HG03520 (cell line): ENCODE measurements at regions not wholly inside any gene's neighbourhood (a gene's known extent, or its start where the extent isn't known, plus 50 kb on each side); places are given as distances from the start of the nearest gene placed in this dataset.
A peak's percentile ranks its signal among the peaks of the same experiment; 100 is the strongest.

Source experiments
- ATAC-seq: cut with Tn5 transposase; IDR thresholded peaks from one replicate; pipeline ENCODE4 v1.9.1; 2021; ENCODE audit warnings: mild to moderate bottlenecking, moderate library complexity; ENCODE audit not compliant: unreplicated experiment

DNA sequence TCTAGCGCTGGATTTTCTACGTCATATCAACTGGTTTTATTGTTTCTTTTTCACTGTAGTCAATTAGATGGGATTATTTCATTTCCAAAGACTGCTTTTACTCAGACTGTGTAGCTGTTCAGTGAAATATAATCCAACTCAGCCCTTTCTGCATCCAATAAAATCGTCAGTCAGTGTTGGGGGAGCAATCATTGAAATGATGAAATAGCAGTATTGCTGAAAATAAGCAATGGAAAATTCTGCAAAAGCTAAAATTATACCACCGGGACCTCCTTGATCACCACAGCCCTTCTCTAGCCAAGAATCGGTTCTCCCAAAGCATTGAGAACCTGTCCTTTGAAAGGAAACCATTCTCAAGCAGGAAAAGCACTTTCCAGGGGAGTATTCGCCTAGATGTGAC is 243.1 kb upstream of the TENM3 start:
- no peak for ATAC-seq

DNA sequence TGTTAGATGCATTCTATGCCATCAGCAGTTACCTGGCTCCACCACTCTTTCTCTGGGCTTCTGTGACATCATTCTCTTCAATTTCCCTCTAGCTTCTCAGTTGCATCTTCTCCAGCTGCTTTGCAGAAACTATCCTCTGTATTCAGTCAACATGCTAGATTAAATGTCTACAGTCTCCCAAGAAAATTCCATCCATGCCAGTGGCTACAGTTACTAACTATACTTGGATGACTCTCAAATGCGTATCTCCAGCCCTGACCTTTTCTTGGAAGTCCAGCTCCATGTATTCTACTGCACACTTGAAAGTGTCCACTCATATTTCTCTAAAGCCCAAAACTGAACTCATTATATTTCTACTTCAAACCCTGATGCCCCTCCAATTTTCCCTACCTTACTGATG is 232.3 kb upstream of the TENM3 start:
- ATAC-seq = no peak

DNA sequence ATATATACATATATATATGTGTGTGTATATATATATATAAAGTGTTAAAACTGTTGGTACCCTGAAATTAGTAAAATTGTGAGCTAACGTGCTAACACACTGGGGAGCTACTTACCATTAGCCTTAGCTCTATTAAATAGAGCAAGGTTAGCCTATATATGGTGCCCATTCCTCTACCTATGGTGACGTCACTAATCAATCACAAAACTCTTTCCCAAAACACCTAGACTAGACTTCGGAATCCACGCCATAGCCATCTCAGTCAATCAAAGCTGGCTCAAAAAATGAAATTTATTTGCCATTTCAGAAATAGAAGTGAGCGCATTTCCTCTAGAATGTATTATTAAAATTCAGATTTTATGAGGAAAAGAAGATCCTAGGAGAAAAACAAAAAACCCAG is 229.0 kb upstream of the TENM3 start:
- no peak for ATAC-seq

DNA sequence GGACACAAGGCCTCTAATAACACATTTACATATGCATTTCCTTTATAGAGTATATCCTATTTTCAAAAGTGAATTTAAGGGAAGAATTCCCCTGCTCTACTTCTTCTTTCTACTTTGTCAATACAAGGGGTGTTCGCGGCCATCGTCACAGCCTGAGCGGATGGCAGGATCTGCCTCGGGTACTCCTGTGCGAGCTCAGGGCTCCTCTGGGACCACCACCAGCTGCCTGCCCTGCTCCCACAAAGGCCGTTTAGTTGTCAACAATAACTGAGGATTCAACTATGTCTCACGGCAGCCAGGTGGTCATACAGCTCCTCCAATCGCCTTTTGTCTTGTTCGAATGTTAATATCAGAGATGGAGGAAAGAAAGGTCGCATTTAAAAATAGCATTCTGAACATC is 228.2 kb upstream of the TENM3 start:
- no peak for ATAC-seq

DNA sequence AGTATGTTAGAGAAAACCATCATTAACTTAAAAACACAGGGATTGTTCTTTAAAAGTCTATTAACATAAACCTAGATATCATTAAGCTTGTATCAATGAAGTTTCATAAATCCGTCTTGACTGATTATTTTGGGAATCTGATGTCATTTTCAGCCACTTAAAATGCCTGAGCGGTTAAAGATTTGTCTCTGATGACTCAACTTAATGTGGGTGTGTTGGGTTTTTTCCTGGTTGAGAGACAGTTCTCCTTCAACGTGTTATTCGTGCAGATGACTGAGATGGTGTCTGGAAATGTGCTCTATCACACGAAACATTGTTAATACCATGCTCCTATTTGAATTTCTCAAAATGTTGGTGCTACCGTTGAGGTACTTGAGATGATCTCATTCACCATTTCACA is 227.3 kb upstream of the TENM3 start:
- ATAC-seq = no peak

DNA sequence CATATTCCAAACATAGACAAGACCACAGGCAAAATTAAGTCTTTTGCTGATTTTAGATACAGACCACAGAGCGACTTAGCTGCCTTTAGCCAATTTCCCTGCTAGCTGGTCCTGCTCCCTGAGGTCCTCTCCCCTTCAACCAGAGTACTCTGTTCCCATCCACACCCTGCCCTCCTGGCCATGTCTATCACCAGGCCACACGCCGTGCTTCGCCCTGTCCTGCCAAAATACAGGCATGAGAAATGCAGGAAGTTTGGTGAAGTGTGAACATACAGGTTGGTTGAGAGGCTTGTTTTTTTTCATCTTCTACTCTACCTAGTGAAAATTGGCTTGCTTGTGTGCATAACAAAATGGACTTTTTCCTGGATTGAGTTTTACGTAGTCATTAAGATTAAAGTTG is 226.2 kb upstream of the TENM3 start:
- no peak for ATAC-seq

DNA sequence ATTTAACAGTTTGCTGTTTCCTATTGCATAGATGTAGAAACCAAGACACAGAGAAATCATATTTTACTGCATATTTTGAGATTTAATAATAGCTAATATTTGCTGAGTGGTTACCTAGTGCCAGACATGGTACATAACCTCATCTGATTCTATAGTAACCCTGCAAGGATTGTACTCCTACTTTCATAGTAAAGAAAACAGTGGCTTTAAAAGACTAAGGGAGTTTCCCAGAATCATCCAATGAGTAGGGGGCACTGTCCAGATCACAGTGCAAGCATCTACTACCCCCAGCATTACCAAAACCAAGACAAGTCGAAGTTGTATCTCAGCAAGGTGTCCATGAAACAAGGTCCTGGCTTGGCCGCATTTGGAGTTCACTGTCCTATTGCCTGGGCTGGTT is 224.5 kb upstream of the TENM3 start:
- ATAC-seq = peak; percentile 46

DNA sequence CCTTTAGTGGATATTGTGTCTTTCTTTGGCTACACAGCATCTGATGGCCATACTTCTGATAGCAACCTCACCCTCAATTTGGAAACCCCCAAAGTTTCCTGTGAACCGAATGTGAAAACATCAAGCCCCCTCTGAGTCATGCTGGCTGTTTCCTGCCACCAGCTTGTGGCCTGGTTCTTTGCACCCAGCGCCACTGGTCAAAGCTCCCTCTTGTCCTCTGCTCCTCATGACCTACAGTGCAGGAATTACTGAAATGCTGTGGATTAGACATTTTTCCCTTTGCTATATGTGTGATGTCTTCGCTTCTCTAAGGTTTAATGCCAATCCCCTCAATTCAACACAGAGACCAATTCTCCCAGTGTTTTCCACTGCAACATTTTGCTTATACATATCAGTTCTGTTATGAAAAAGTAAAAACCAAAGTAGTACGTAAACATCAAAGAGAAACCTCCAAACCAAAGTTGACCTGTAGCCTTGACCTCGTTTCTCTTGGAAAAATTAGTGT is 224.0 kb upstream of the TENM3 start:
- ATAC-seq = peak; percentile 73

DNA sequence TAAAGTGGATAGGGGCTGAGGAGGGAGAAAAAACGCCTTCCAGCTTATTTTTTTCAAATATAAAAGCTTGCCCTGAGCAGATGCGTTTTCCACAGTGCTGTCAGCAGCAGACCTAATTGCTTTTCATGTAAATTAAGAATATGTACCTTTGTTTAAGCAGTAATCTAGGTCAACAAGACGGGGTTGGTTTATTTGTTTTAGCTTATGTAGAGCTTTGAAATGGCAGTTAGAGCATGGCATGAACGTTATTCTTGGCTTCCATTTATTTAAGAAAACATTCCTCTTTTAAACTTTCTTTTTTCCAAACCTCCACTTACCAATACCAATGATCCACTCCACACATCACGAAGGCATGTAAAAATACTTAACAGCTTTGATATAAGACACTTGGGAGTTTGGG is 220.3 kb upstream of the TENM3 start:
- ATAC-seq = no peak

DNA sequence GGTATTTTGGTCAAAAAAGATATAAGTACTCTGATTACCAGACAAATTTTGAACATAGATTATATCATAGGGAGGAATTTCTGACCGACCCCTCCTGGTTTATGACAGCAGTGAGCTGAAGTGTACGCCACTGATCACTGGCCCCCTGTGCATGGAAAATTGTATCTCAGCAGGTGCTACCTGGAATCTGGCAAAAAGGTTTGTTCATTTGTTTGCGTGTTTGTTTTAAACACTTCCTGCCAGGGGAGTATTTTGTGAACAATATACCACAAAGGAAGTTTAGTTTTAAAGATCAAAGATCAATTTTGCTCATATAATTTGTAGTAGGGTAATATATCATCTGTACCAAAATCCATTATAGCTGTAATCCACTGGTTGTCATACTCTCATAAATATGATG is 219.7 kb upstream of the TENM3 start:
- ATAC-seq = no peak

DNA sequence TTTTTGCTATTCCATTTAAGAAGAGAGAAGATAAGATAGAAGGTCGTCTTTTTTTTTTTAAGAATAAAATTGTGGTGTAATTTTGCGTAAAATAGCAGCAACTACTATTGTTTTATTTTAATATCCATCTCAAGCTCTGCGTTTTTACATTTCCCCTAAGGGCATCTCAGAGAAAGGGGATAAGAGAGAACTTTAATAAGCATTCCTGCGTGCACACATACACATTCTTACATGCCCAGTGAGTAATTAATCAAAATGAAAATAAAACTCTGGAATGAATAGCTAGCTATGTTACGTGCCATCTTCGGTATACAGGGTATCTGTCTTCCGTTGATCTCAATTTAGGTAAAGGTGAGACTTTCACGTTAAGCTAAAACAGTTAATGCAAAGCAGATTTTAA is 200.3 kb upstream of the TENM3 start:
- ATAC-seq = no peak

DNA sequence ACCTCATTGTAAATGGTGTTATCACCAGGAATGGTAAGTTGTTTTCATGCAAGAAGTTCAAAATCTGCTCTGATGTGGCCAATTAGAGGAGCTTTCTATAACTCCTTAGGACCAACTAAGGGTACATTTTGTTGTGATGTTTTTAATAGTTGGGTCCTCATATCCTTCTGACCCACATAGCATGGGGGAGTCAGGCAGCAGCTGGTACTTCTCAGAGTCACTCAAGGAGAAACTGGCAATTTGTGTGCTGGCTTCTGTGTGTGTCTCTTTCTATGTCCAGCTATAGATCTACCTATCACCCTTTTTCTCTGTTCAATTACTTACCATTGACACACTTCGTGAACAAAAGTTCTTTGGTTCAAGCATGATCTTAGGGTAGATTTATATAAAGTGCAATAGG is 194.3 kb upstream of the TENM3 start:
- ATAC-seq = no peak

DNA sequence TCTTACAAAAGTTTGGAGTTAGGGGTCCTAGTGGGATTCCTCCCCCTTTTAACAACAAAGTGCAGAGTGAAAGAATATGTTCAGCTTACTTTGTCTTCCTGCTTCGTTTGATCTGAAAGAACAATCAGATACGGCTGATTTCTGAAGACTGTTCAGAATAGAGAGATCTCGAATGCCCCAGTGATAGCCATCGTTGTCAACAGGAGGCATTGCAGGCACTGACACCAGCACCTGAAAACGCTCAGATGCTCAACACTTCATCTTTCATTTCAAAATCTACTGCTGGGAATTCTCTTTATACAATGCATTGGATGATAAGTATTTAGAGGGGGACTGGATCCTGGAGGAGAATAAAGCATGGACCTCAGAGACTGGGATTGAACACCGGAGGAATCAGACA is 186.3 kb upstream of the TENM3 start:
- no peak for ATAC-seq

DNA sequence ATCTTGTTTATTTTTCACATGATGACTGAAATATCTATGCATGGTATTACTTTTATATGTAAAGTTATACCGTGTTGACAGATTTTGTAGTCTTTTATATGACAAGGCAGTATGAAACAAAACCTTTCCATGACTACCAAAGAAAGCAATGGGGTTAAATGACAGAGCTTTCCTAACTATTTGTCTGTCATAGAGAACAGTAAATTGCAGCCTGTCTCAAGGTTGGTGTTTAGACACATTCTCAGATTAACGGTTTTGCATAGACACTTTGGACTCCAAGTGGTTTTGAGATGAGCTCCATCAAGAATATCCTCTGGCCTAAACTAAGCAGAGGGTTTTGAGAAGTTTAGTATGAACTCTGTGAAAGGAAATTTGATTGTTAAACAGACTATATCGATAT is 180.7 kb upstream of the TENM3 start:
- no peak for ATAC-seq

DNA sequence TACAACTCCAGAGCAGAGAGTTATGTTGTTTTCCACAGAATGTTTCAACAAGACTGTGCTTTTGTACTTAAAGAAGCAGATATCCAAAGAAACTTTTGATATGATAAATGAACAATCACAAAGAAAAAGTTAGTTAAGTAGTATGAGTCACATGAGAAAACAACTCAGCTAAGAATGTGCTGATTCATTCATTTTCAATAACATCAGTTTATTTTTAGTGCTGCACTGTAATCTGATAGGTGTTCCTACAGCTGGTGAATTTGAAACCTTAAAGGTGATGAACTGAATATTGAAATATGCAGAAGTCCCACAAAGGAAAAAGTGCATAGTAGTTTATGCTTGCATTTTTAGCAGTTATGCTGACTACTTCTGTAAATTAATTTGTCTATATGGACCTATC is 180.3 kb upstream of the TENM3 start:
- no peak for ATAC-seq

DNA sequence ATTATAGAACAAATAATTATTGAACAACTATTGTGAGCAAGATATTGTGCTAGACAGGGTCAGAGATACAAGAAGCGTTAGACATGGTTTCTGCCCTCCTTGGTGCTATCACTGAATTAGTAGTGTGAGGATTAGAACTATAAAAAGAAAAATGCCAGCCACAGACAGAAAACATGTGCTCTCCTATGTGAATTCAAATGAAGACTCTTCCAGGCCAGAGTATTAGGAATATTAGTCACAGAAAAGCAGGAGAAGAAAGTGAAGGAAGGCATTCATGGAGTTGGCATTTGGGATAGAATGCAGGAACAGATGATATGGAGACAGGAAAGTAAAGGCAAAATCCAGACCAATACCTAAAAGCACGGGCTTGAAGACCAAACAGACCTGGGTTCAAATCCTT is 179.6 kb upstream of the TENM3 start:
- ATAC-seq = no peak

DNA sequence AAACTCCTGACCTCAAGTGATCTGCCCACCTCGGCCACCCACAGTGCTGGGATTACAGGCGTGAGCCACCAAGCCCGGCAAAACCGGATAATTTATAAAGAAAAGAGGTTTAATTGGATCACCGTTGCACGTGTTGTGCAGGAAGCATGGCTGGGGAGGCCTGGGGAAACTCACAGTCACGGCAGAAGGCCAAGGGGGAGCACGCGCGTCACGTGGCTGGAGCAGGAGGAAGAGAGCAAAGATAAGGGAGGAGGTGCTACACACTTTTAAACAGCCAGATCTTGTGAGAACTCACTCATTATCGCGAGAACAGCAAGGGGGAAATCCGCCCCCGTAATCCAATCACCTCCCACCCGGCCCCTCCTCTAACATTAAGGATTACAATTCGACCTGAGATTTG is 177.9 kb upstream of the TENM3 start:
- ATAC-seq = no peak

DNA sequence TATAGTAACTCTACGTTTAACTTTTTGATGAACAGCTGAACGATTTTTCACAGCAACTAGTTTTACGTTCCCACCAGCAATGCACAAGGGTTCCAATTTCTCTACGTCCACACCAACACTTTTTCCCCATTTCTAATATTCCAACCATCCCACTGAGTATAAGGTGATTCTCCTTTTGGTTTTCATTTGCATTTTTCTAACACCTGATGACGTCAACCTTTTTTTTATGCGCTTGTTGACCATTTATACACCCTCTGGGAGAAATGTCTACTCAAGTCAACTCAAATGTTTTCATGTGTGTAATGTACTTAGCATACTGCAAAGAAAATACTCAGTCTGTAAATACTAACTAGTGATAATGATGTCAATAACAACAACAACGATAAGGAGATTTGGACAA is 177.2 kb upstream of the TENM3 start:
- no peak for ATAC-seq

DNA sequence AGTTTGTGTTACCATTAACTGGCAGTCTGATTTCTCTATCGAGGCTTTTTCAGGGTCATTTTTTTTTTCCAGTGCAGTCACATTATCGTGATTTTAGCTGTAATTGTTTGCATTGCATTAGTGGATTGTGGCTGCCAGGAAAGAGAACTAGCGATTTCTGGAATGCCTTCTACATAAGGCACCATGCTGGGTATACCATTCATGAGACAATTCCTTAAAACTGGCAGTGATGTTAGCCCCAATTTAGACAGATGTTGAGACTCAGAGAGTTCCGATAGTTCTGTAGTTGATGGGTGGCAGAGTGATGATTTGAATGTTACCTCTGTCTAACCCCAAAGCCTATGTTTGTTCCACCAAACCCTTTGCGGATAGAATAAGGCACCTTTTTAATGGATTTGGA is 175.4 kb upstream of the TENM3 start:
- ATAC-seq = no peak

DNA sequence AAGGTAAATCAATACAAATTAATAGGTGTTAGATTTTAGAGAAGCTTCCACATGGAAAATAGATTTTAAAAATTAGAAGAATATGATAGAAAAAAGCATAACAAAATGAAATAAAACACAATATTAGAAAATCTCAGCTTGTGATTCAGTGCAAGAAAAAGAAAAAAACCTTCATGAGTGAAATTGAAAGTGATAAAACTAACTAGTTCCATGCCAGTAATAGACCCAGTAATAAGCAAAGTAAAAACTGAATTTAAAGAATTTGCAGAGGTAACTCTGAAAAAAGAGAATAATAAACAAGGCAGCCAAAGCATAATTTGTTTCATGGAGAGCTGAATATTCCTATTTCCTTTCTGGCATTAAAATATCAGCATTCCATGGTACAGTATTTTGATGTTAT is 174.3 kb upstream of the TENM3 start:
- ATAC-seq = no peak

DNA sequence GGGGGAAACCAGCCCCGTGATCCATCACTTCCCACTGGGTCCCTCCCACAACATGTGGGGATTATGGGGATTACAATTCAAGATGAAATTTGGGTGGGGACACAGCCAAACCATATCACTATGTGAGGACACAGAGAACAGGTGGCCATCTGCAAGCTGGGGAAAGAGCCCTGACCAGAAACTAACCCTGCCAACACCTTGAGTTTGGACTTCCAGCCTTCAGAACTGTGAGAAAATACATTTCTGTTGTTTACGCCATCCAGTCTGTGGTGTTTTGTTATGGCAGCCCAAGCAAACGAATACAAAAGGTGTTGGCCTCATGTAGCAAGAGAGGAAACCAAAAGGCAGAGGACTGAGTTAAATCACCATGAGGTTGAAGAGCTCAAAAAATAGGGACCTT is 169.9 kb upstream of the TENM3 start:
- no peak for ATAC-seq

DNA sequence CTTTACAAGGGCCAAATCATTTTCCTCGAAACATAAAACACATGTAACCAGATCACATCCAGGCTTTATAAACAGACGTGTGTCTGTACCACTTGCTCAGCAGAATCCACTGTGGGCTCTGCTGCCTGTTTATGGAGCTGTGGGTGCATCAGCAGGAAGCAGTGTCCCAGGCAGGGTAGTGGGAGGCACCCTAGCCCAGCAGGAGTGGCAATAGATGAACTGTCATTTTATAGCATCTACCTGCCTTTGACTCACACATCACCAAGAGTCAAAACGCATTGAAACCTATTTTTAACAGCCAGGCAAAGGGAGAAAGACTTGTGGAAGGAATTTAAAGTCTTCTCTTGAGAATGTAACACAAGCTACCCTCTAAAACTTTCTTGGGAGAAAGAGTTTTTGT is 169.1 kb upstream of the TENM3 start:
- ATAC-seq = no peak

DNA sequence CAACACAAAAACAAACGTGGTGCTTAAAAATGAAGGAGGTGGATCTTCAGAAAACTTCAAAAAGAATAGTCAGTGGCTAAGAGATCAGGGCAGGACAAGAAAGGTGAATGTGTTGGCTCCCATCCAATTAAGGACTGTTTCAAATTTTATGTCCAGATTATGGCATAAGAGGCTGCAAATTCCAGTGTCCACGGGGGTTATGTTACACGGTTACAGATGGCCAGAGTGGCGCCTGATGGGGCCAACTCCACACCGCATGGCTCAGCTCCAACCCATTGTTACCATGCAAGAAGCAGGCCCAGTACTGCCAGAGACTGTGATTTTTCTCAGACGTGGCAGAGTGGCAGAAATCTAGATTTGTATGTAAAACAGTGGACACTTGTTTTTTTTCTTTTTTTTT is 168.4 kb upstream of the TENM3 start:
- ATAC-seq = no peak

DNA sequence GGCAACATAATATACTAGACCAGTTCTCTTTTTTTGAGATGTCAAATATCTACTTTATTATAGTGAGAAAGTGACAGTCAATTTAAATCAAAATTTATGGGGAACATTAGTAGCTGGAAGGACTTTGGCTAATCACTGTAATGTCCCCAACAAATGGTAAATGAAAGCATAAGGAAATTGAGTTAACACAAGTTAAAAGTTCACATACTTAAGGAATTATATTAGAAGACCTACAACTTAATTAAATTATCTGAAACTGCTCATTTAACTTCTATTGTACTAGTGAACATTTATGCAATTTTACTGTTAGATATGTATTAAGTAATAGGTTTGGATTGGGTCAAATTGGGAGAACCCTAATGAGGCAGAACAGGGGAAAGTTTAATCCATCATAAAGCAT is 160.3 kb upstream of the TENM3 start:
- no peak for ATAC-seq
